ENCODE measurements at regions not wholly inside any gene's neighbourhood (a gene's known extent, or its start where the extent isn't known, plus 50 kb on each side); places are given as distances from the start of the nearest gene placed in this dataset.

DNA sequence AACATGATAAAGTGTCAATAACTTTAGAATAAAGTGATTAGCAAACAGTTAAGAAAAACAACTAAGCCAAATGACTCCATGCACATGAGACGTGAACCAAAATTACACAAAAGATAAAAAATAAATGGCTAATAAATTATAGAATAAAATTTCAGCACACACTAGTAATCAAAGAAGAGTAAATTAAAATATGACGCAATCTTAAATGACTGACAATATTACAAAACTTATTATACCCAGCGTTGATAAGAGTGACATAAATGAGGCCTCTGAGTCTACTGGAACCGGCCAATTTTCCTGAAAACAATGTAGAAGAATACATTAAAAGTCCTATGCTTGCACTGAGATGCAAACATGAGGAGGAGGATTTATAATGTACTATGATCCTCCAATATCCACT is 187.4 kb downstream of the DHX15 start:
- no peaks in the 10 kb centered on the region for H3K4me1 ChIP-seq (ENCODE audit: control insufficient read depth, extremely low read depth, insufficient read depth, low read length)
- H3K4me3 ChIP-seq (replicated peaks in 1 of 3; ENCODE audit: insufficient read depth in 1 of 3, low read depth in 1 of 3, low read length in 3 of 3) = no peak overlapping the region
- intact Hi-C loops (cut with micrococcal nuclease) (no loop called here), dilution Hi-C loops (cut with MboI; ENCODE audit: extremely low pct_ligation_motif_present, low sequenced_read_pairs) (no loop called here)
- no peak overlapping the region for H3K4me2 ChIP-seq (ENCODE audit: insufficient read depth, low read length)
- BruUV-seq (replicated peaks) = no TSS peak
- FAIRE-seq = no peak
- no peaks in the 10 kb centered on the region for H3K9me3 ChIP-seq (replicated peaks; ENCODE audit: control insufficient read depth, insufficient read depth, low read length)
- POLR2A ChIA-PET = no interaction called here
- no peaks in the 10 kb centered on the region for H3K9me1 ChIP-seq (replicated peaks; ENCODE audit: control insufficient read depth, extremely low read depth, insufficient read depth, low read length)
- no peak overlapping the region for H3K9ac ChIP-seq (replicated peaks; ENCODE audit: extremely low read depth, insufficient read depth, low read length)
- no peaks in the 10 kb centered on the region for H3K79me2 ChIP-seq (ENCODE audit: control insufficient read depth, insufficient read depth, low read length)
- no peaks in the 10 kb centered on the region for H3K27me3 ChIP-seq (ENCODE audit: control insufficient read depth in 2 of 2, insufficient read depth in 2 of 2, low read length in 2 of 2)
- DNase-seq (ENCODE audit: low read depth, low spot score) = no peak
- CTCF ChIA-PET = no interaction called here
- no peak overlapping the region for H2AFZ ChIP-seq (ENCODE audit: low read depth, low read length)
- H4K20me1 ChIP-seq (replicated peaks; ENCODE audit: control insufficient read depth, extremely low read depth, insufficient read depth, low read length) = no peaks in the 10 kb centered on the region
- no peak for TF ChIP-seq POLR2A (IDR thresholded peaks at IDR 0.05; ENCODE audit: low read depth, low read length)
- TF ChIP-seq MYC (IDR thresholded peaks at IDR 0.05; ENCODE audit: low read depth, low read length) = no peak
- no peak for TF ChIP-seq EZH2 (IDR thresholded peaks at IDR 0.05; ENCODE audit: borderline replicate concordance, low read depth, low read length, severe bottlenecking)
- TF ChIP-seq FOS (IDR thresholded peaks at IDR 0.05; ENCODE audit: borderline replicate concordance, insufficient read depth, low read length) = no peak
- TF ChIP-seq, protein P1, sequence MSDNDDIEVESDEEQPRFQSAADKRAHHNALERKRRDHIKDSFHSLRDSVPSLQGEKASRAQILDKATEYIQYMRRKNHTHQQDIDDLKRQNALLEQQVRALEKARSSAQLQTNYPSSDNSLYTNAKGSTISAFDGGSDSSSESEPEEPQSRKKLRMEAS (IDR thresholded peaks at IDR 0.05; ENCODE audit: insufficient read depth, insufficient read length) = no peak
- TF ChIP-seq, protein P2, sequence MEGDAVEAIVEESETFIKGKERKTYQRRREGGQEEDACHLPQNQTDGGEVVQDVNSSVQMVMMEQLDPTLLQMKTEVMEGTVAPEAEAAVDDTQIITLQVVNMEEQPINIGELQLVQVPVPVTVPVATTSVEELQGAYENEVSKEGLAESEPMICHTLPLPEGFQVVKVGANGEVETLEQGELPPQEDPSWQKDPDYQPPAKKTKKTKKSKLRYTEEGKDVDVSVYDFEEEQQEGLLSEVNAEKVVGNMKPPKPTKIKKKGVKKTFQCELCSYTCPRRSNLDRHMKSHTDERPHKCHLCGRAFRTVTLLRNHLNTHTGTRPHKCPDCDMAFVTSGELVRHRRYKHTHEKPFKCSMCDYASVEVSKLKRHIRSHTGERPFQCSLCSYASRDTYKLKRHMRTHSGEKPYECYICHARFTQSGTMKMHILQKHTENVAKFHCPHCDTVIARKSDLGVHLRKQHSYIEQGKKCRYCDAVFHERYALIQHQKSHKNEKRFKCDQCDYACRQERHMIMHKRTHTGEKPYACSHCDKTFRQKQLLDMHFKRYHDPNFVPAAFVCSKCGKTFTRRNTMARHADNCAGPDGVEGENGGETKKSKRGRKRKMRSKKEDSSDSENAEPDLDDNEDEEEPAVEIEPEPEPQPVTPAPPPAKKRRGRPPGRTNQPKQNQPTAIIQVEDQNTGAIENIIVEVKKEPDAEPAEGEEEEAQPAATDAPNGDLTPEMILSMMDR (IDR thresholded peaks at IDR 0.05; ENCODE audit: extremely low read depth in 1 of 2, insufficient read depth in 1 of 2, low read depth in 1 of 2, low read length in 2 of 2) = no peak
- TF ChIP-seq GATA2 (IDR thresholded peaks at IDR 0.05; ENCODE audit: insufficient read depth, insufficient read length, low read depth, low read length) = no peak
- no peak for TF ChIP-seq POLR2AphosphoS5 (IDR thresholded peaks at IDR 0.05; ENCODE audit: insufficient read depth, low read depth, low read length)
- TF ChIP-seq JUN (IDR thresholded peaks at IDR 0.05; ENCODE audit: borderline replicate concordance, insufficient read depth, insufficient read length, low read depth) = no peak
- H3K36me3 ChIP-seq (ENCODE audit: control insufficient read depth in 2 of 2, extremely low read depth in 1 of 2, insufficient read depth in 2 of 2, low read length in 2 of 2) = no peaks in the 10 kb centered on the region
- no peak overlapping the region for H3K27ac ChIP-seq (ENCODE audit: insufficient read depth, low read depth, low read length)

Data from endothelial cell of umbilical vein (primary cell).